ENCODE measurements at regions not wholly inside any gene's neighbourhood (a gene's known extent, or its start where the extent isn't known, plus 50 kb on each side); places are given as distances from the start of the nearest gene placed in this dataset.

GRCh38 chr12:107978201-107978600 is 150.9 kb upstream of the WSCD2 start:
- no peak for TF ChIP-seq NANOG (IDR thresholded peaks at IDR 0.05; ENCODE audit: borderline replicate concordance)
- no peak for TF ChIP-seq ZNF462 (CRISPR knock-in tag; IDR thresholded peaks at IDR 0.05)
- no peak for TF ChIP-seq STAT1 (IDR thresholded peaks at IDR 0.05; ENCODE audit: unreplicated experiment)
- no peak for TF ChIP-seq EZH2phosphoT487 (IDR thresholded peaks at IDR 0.05; ENCODE audit: unreplicated experiment)
- TF ChIP-seq, protein P1, sequence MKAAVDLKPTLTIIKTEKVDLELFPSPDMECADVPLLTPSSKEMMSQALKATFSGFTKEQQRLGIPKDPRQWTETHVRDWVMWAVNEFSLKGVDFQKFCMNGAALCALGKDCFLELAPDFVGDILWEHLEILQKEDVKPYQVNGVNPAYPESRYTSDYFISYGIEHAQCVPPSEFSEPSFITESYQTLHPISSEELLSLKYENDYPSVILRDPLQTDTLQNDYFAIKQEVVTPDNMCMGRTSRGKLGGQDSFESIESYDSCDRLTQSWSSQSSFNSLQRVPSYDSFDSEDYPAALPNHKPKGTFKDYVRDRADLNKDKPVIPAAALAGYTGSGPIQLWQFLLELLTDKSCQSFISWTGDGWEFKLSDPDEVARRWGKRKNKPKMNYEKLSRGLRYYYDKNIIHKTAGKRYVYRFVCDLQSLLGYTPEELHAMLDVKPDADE (IDR thresholded peaks at IDR 0.05), result no peak
- TF ChIP-seq JUNB (IDR thresholded peaks at IDR 0.05; ENCODE audit: unreplicated experiment), result no peak
- no peak for TF ChIP-seq EZH2 (IDR thresholded peaks at IDR 0.05; ENCODE audit: low read depth, unreplicated experiment)
- TF ChIP-seq CREB1 (CRISPR knock-in tag; IDR thresholded peaks at IDR 0.05; ENCODE audit: low read depth), result no peak
- TF ChIP-seq, protein P2, sequence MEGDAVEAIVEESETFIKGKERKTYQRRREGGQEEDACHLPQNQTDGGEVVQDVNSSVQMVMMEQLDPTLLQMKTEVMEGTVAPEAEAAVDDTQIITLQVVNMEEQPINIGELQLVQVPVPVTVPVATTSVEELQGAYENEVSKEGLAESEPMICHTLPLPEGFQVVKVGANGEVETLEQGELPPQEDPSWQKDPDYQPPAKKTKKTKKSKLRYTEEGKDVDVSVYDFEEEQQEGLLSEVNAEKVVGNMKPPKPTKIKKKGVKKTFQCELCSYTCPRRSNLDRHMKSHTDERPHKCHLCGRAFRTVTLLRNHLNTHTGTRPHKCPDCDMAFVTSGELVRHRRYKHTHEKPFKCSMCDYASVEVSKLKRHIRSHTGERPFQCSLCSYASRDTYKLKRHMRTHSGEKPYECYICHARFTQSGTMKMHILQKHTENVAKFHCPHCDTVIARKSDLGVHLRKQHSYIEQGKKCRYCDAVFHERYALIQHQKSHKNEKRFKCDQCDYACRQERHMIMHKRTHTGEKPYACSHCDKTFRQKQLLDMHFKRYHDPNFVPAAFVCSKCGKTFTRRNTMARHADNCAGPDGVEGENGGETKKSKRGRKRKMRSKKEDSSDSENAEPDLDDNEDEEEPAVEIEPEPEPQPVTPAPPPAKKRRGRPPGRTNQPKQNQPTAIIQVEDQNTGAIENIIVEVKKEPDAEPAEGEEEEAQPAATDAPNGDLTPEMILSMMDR (conservative IDR thresholded peaks at IDR 0.05; ENCODE audit: low read depth in 2 of 2), result no peak
- no peak for TF ChIP-seq REST (IDR thresholded peaks at IDR 0.05; ENCODE audit: unreplicated experiment)
- no peak for TF ChIP-seq ZNF114 (CRISPR knock-in tag; IDR thresholded peaks at IDR 0.05)
- no peak for TF ChIP-seq POLR2AphosphoS5 (IDR thresholded peaks at IDR 0.05; ENCODE audit: low read depth)
- TF ChIP-seq ZNF331 (CRISPR knock-in tag; IDR thresholded peaks at IDR 0.05; ENCODE audit: low read depth), result no peak

More at GRCh38 chr12:107978201-107978600, 150.9 kb upstream of the WSCD2 start:
- Histone ChIP-seq H3K4me2 (no peak overlapping the region), H3K4me3 (no peak overlapping the region), H2AFZ (no peak overlapping the region), H4K20me1 (replicated peaks; ENCODE audit: insufficient read depth) (no peaks in the 10 kb centered on the region), H3K27me3 (ENCODE audit: insufficient read depth) (no peaks in the 10 kb centered on the region), H3K36me3 (ENCODE audit: insufficient read depth) (no peaks in the 10 kb centered on the region), H3K4me1 (ENCODE audit: insufficient read depth) (no peaks in the 10 kb centered on the region), H3K79me2 (replicated peaks; ENCODE audit: insufficient read depth) (no peaks in the 10 kb centered on the region), H3K27ac (ENCODE audit: low read depth) (no peak overlapping the region), H3F3A (replicated peaks; ENCODE audit: low read depth) (no peaks in the 10 kb centered on the region), H3K9me2 (ENCODE audit: insufficient read depth) (no peaks in the 10 kb centered on the region)
- H3K27me3 Mint-ChIP-seq (ENCODE audit: insufficient read depth, low read depth, poor library complexity), result peaks cover 4% of the 10 kb centered on the region
- no peak overlapping the region for H3K27ac Mint-ChIP-seq
- H3K36me3 Mint-ChIP-seq (ENCODE audit: low read depth), result no peaks in the 10 kb centered on the region
- H3K4me1 Mint-ChIP-seq, result no peaks in the 10 kb centered on the region
- no peak overlapping the region for H3K4me3 Mint-ChIP-seq
- peaks cover 19% of the 10 kb centered on the region for H3K9me3 Mint-ChIP-seq
- DNase-seq (ENCODE audit: low spot score), result no peak
- no peak for ATAC-seq

Data from GM23338 (cell line).